ENCODE measurements at regions not wholly inside any gene's neighbourhood (a gene's known extent, or its start where the extent isn't known, plus 50 kb on each side); places are given as distances from the start of the nearest gene placed in this dataset.

GRCh38 chr5:38613490-38613889, 57.0 kb upstream of the LIFR start:
- H4K91ac ChIP-seq (ENCODE audit: low read depth, low read length, poor library complexity), result no peak overlapping the region
- no peak for DNase-seq (ENCODE audit: low spot score)
- no CpG with 5 or more reads among the region's 3 CpGs for WGBS, 2 donors (ENCODE audit: extremely low coverage in 2 of 2, insufficient read length in 2 of 2, insufficient replicate concordance in 1 of 2)

GRCh38 chr5:38613992-38614836, 57.8 kb upstream of the LIFR start:
- Histone ChIP-seq H3K9me3 (replicated peaks in 1 of 2; ENCODE audit: control insufficient read depth in 2 of 2, insufficient read depth in 1 of 2, low read depth in 1 of 2, low read length in 2 of 2) (no peaks in the 10 kb centered on the region), H4K8ac (ENCODE audit: low read depth, low read length) (no peak overlapping the region), H3K4me2 (ENCODE audit: insufficient read depth, low read length, poor library complexity, severe bottlenecking) (no peak overlapping the region), H3K27ac (replicated peaks; ENCODE audit: low read length) (no peak overlapping the region), H2BK120ac (ENCODE audit: low read depth, low read length) (no peak overlapping the region), H3K36me3 (replicated peaks in 1 of 2; ENCODE audit: control insufficient read depth in 2 of 2, insufficient read depth in 2 of 2, low read length in 2 of 2) (no peaks in the 10 kb centered on the region), H2BK5ac (ENCODE audit: low read length) (no peak overlapping the region), H3K79me1 (ENCODE audit: low read depth, low read length) (no peaks in the 10 kb centered on the region), H2BK12ac (ENCODE audit: low read length) (no peak overlapping the region), H3K18ac (ENCODE audit: low read length) (no peak overlapping the region), H2BK15ac (ENCODE audit: low read length) (no peak overlapping the region), H4K91ac (ENCODE audit: low read depth, low read length, poor library complexity) (no peak overlapping the region), H3K4ac (ENCODE audit: low read length) (no peak overlapping the region), H2AFZ (ENCODE audit: low read length) (no peak overlapping the region), H3K4me3 (ENCODE audit: low read length in 2 of 2) (no peak overlapping the region), H3K4me1 (ENCODE audit: control insufficient read depth in 2 of 2, insufficient read depth in 1 of 2, low read depth in 1 of 2, low read length in 2 of 2) (no peaks in the 10 kb centered on the region), H3K9ac (ENCODE audit: low read depth, low read length, poor library complexity) (no peak overlapping the region), H3K14ac (ENCODE audit: low read length) (no peak overlapping the region), H3K27me3 (ENCODE audit: control insufficient read depth in 3 of 3, insufficient read depth in 3 of 3, low read depth in 1 of 3, low read length in 3 of 3) (no peaks in the 10 kb centered on the region), H2AK5ac (ENCODE audit: low read depth, low read length) (no peak overlapping the region), H3K23ac (ENCODE audit: low read depth, low read length, poor library complexity) (no peak overlapping the region)
- no CpG with 5 or more reads among the region's 5 CpGs for WGBS, 2 donors (ENCODE audit: extremely low coverage in 2 of 2, insufficient read length in 2 of 2, insufficient replicate concordance in 1 of 2)
- no peak for DNase-seq (ENCODE audit: low spot score)

More at GRCh38 chr5:38613490-38613889, 57.0 kb upstream of the LIFR start:
- Histone ChIP-seq H3K9me3 (replicated peaks in 1 of 2; ENCODE audit: control insufficient read depth in 2 of 2, insufficient read depth in 1 of 2, low read depth in 1 of 2, low read length in 2 of 2) (no peaks in the 10 kb centered on the region), H3K4ac (ENCODE audit: low read length) (no peak overlapping the region), H3K27me3 (ENCODE audit: control insufficient read depth in 3 of 3, insufficient read depth in 3 of 3, low read depth in 1 of 3, low read length in 3 of 3) (no peaks in the 10 kb centered on the region), H3K23ac (ENCODE audit: low read depth, low read length, poor library complexity) (no peak overlapping the region), H3K79me1 (ENCODE audit: low read depth, low read length) (no peaks in the 10 kb centered on the region), H3K4me1 (ENCODE audit: control insufficient read depth in 2 of 2, insufficient read depth in 1 of 2, low read depth in 1 of 2, low read length in 2 of 2) (no peaks in the 10 kb centered on the region), H3K9ac (ENCODE audit: low read depth, low read length, poor library complexity) (no peak overlapping the region), H3K27ac (replicated peaks; ENCODE audit: low read length) (no peak overlapping the region), H2BK120ac (ENCODE audit: low read depth, low read length) (no peak overlapping the region), H2AK5ac (ENCODE audit: low read depth, low read length) (no peak overlapping the region), H2BK12ac (ENCODE audit: low read length) (no peak overlapping the region), H3K18ac (ENCODE audit: low read length) (no peak overlapping the region), H3K14ac (ENCODE audit: low read length) (no peak overlapping the region), H4K8ac (ENCODE audit: low read depth, low read length) (no peak overlapping the region), H2BK15ac (ENCODE audit: low read length) (no peak overlapping the region), H3K4me3 (ENCODE audit: low read length in 2 of 2) (no peak overlapping the region), H2BK5ac (ENCODE audit: low read length) (no peak overlapping the region), H2AFZ (ENCODE audit: low read length) (no peak overlapping the region), H3K4me2 (ENCODE audit: insufficient read depth, low read length, poor library complexity, severe bottlenecking) (no peak overlapping the region), H3K36me3 (replicated peaks in 1 of 2; ENCODE audit: control insufficient read depth in 2 of 2, insufficient read depth in 2 of 2, low read length in 2 of 2) (no peaks in the 10 kb centered on the region)

GRCh38 chr5:38615042-38615441, 58.6 kb upstream of the LIFR start:
- Histone ChIP-seq H2AFZ (ENCODE audit: low read length) (no peak overlapping the region), H3K4ac (ENCODE audit: low read length) (no peak overlapping the region), H3K27ac (replicated peaks; ENCODE audit: low read length) (no peak overlapping the region), H3K9me3 (replicated peaks in 1 of 2; ENCODE audit: control insufficient read depth in 2 of 2, insufficient read depth in 1 of 2, low read depth in 1 of 2, low read length in 2 of 2) (no peaks in the 10 kb centered on the region), H4K8ac (ENCODE audit: low read depth, low read length) (no peak overlapping the region), H2AK5ac (ENCODE audit: low read depth, low read length) (no peak overlapping the region), H3K14ac (ENCODE audit: low read length) (no peak overlapping the region), H2BK12ac (ENCODE audit: low read length) (no peak overlapping the region), H3K36me3 (replicated peaks in 1 of 2; ENCODE audit: control insufficient read depth in 2 of 2, insufficient read depth in 2 of 2, low read length in 2 of 2) (no peaks in the 10 kb centered on the region), H3K4me2 (ENCODE audit: insufficient read depth, low read length, poor library complexity, severe bottlenecking) (no peak overlapping the region), H3K4me1 (ENCODE audit: control insufficient read depth in 2 of 2, insufficient read depth in 1 of 2, low read depth in 1 of 2, low read length in 2 of 2) (no peaks in the 10 kb centered on the region), H3K18ac (ENCODE audit: low read length) (no peak overlapping the region), H3K23ac (ENCODE audit: low read depth, low read length, poor library complexity) (no peak overlapping the region), H2BK15ac (ENCODE audit: low read length) (no peak overlapping the region), H2BK120ac (ENCODE audit: low read depth, low read length) (no peak overlapping the region), H3K4me3 (ENCODE audit: low read length in 2 of 2) (no peak overlapping the region), H3K79me1 (ENCODE audit: low read depth, low read length) (no peaks in the 10 kb centered on the region), H2BK5ac (ENCODE audit: low read length) (no peak overlapping the region), H4K91ac (ENCODE audit: low read depth, low read length, poor library complexity) (no peak overlapping the region), H3K27me3 (ENCODE audit: control insufficient read depth in 3 of 3, insufficient read depth in 3 of 3, low read depth in 1 of 3, low read length in 3 of 3) (no peaks in the 10 kb centered on the region), H3K9ac (ENCODE audit: low read depth, low read length, poor library complexity) (no peak overlapping the region)
- DNase-seq (ENCODE audit: low spot score), result no peak
- WGBS, 2 donors (ENCODE audit: extremely low coverage in 2 of 2, insufficient read length in 2 of 2, insufficient replicate concordance in 1 of 2), result no CpG with 5 or more reads among the region's 1 CpG

GRCh38 chr5:38615981-38616451, 59.6 kb upstream of the LIFR start:
- Histone ChIP-seq H3K27me3 (ENCODE audit: control insufficient read depth in 3 of 3, insufficient read depth in 3 of 3, low read depth in 1 of 3, low read length in 3 of 3) (no peaks in the 10 kb centered on the region), H2BK15ac (ENCODE audit: low read length) (no peak overlapping the region), H2AFZ (ENCODE audit: low read length) (no peak overlapping the region), H2BK5ac (ENCODE audit: low read length) (no peak overlapping the region), H3K23ac (ENCODE audit: low read depth, low read length, poor library complexity) (no peak overlapping the region), H3K27ac (replicated peaks; ENCODE audit: low read length) (no peak overlapping the region), H3K9me3 (replicated peaks in 1 of 2; ENCODE audit: control insufficient read depth in 2 of 2, insufficient read depth in 1 of 2, low read depth in 1 of 2, low read length in 2 of 2) (no peaks in the 10 kb centered on the region), H3K79me1 (ENCODE audit: low read depth, low read length) (no peaks in the 10 kb centered on the region), H2BK12ac (ENCODE audit: low read length) (no peak overlapping the region), H3K36me3 (replicated peaks in 1 of 2; ENCODE audit: control insufficient read depth in 2 of 2, insufficient read depth in 2 of 2, low read length in 2 of 2) (no peaks in the 10 kb centered on the region), H2BK120ac (ENCODE audit: low read depth, low read length) (no peak overlapping the region), H4K8ac (ENCODE audit: low read depth, low read length) (no peak overlapping the region), H3K9ac (ENCODE audit: low read depth, low read length, poor library complexity) (no peak overlapping the region), H2AK5ac (ENCODE audit: low read depth, low read length) (no peak overlapping the region), H3K14ac (ENCODE audit: low read length) (no peak overlapping the region), H3K4me1 (ENCODE audit: control insufficient read depth in 2 of 2, insufficient read depth in 1 of 2, low read depth in 1 of 2, low read length in 2 of 2) (no peaks in the 10 kb centered on the region), H4K91ac (ENCODE audit: low read depth, low read length, poor library complexity) (no peak overlapping the region), H3K4me3 (ENCODE audit: low read length in 2 of 2) (no peak overlapping the region), H3K4ac (ENCODE audit: low read length) (no peak overlapping the region), H3K4me2 (ENCODE audit: insufficient read depth, low read length, poor library complexity, severe bottlenecking) (no peak overlapping the region), H3K18ac (ENCODE audit: low read length) (no peak overlapping the region)
- WGBS, 2 donors (ENCODE audit: extremely low coverage in 2 of 2, insufficient read length in 2 of 2, insufficient replicate concordance in 1 of 2), result no CpG with 5 or more reads among the region's 3 CpGs
- no peak for DNase-seq (ENCODE audit: low spot score)

Measured in neuronal stem cell (in vitro differentiated cells).